K562 (cell line): ENCODE measurements at regions not wholly inside any gene's neighbourhood (a gene's known extent, or its start where the extent isn't known, plus 50 kb on each side); places are given as distances from the start of the nearest gene placed in this dataset.

Experiments
- ATAC-seq: fragments of 200-7000 bp; cut with Tn5 transposase; 3 replicates; pipeline ENCODE4 v1.9.1; 2020; ENCODE audit warnings: moderate library complexity
- BruUV-seq: library from RNA; stranded (reverse); fragments of 400-500 nt; replicated peaks from 2 replicates; lab custom pipeline; 2021; lab: Mats Ljungman, UMichigan
- CTCF ChIA-PET: fragments of 300-600 bp; formaldehyde crosslinking; extraction: SDS; loops from one replicate; lab custom pipeline; 2021; ENCODE audit warnings: low intra/inter-chr PET ratio; lab: Yijun Ruan, JAX
- POLR2A ChIA-PET: fragments of 300-600, 350-650 bp; sonication (Branson Sonifier 250); formaldehyde crosslinking; extraction: SDS; loops from one replicate; lab custom pipeline; 2021; ENCODE audit warnings: antibody characterized with exemption, inconsistent platforms; lab: Yijun Ruan, JAX
- DNase-seq, 4 experiments: peaks; one replicate each; pipeline versions ENCODE4 v3.0.0 to v3.0.0-alpha.2; 2011 to 2018; ENCODE audit warnings: low spot score in 3 of 4, mixed read lengths in 3 of 4; ENCODE audit errors: extremely low read depth in 1 of 4
- FAIRE-seq: peaks from 2 replicates; lab custom pipeline; 2011; peaks lifted over from hg19 to GRCh38; lab: Jason Lieb, UNC
- H2AFZ ChIP-seq: 2 replicates; pipeline ENCODE4 v1.6.0; 2011; ENCODE audit warnings: low read depth, low read length, control low read depth, inconsistent platforms
- H3K27ac ChIP-seq: fragments of 200-600 bp; 3 replicates; pipeline ENCODE4 v1.8.0; 2011; ENCODE audit warnings: low read depth, mild to moderate bottlenecking, control low read depth, inconsistent platforms, low read length, moderate library complexity, mixed read lengths; ENCODE audit errors: extremely low read depth
- H3K27me3 ChIP-seq, 2 experiments: fragments of 300-600 bp in 1 of 2; 2 replicates in 1 of 2; 3 replicates in 1 of 2; pipeline versions ENCODE4 v1.6.0 to v1.8.0; 2011; ENCODE audit warnings: inconsistent platforms in 2 of 2, low read length in 2 of 2, mild to moderate bottlenecking in 1 of 2, mixed read lengths in 1 of 2, moderate library complexity in 1 of 2; ENCODE audit not compliant: control insufficient read depth in 2 of 2, insufficient read depth in 2 of 2
- H3K36me3 ChIP-seq: fragments of 300-600 bp; 3 replicates; pipeline ENCODE4 v1.8.0; 2011; ENCODE audit warnings: mild to moderate bottlenecking, low read length, inconsistent platforms; ENCODE audit not compliant: control insufficient read depth, insufficient read depth
- H3K4me1 ChIP-seq, 2 experiments: fragments of 200-600 bp in 1 of 2; replicated peaks in 1 of 2; 2 replicates in 1 of 2; 3 replicates in 1 of 2; pipeline versions ENCODE4 v1.5.1 to v1.8.0; 2011; ENCODE audit warnings: inconsistent platforms in 2 of 2, low read length in 2 of 2, mild to moderate bottlenecking in 1 of 2, mixed read lengths in 1 of 2, moderate library complexity in 1 of 2; ENCODE audit not compliant: control insufficient read depth in 2 of 2, insufficient read depth in 2 of 2
- H3K4me2 ChIP-seq: 2 replicates; pipeline ENCODE4 v1.6.1; 2011; ENCODE audit warnings: low read length, control low read depth, inconsistent platforms, mixed read lengths; ENCODE audit not compliant: insufficient read depth
- H3K4me3 ChIP-seq: fragments of 200-600 bp; sonication (generic), shearing (Covaris generic); 2 replicates; pipeline ENCODE4 v1.5.1; 2016; ENCODE audit warnings: control low read depth, inconsistent platforms
- H3K79me2 ChIP-seq: fragments of 200-600 bp; 3 replicates; pipeline ENCODE4 v1.8.0; 2011; ENCODE audit warnings: low read length, inconsistent platforms; ENCODE audit not compliant: control insufficient read depth, insufficient read depth
- H3K9ac ChIP-seq, 2 experiments: 2 replicates each; pipeline versions ENCODE4 v1.6.0 to v1.6.1; 2011; ENCODE audit warnings: low read depth in 2 of 2, low read length in 2 of 2, control low read depth in 1 of 2, inconsistent platforms in 1 of 2, mild to moderate bottlenecking in 1 of 2, mixed read lengths in 1 of 2; ENCODE audit not compliant: insufficient read depth in 1 of 2
- H3K9me1 ChIP-seq: one replicate; pipeline ENCODE4 v1.6.0; 2011; ENCODE audit warnings: inconsistent platforms, mild to moderate bottlenecking, low read length, moderate library complexity; ENCODE audit not compliant: control insufficient read depth, insufficient read depth
- H3K9me3 ChIP-seq: replicated peaks from 2 replicates; pipeline ENCODE4 v1.5.1; 2011; ENCODE audit warnings: low read depth, low read length, inconsistent platforms; ENCODE audit not compliant: control insufficient read depth, insufficient read depth
- H4K20me1 ChIP-seq: replicated peaks from 2 replicates; pipeline ENCODE4 v1.6.1; 2011; ENCODE audit warnings: low read length, inconsistent platforms, mixed read lengths; ENCODE audit not compliant: control insufficient read depth, insufficient read depth
- CXXC5 ChIP-seq: fragments of 250-450 bp; sonication (Bioruptor Pico); IDR thresholded peaks from 2 replicates; pipeline ENCODE4 v1.8.0; 2022; ENCODE audit warnings: inconsistent platforms, mild to moderate bottlenecking, moderate library complexity
- KAT2B ChIP-seq: IDR thresholded peaks from one replicate; pipeline ENCODE4 v1.6.1; 2012; ENCODE audit warnings: low read depth, mild to moderate bottlenecking, control low read depth, inconsistent platforms, low read length, moderate library complexity
- RBM34 ChIP-seq: fragments of 200-400 bp; formaldehyde crosslinking; IDR thresholded peaks from 2 replicates; pipeline ENCODE4 v1.6.1; 2018; ENCODE audit warnings: low read length, borderline replicate concordance; ENCODE audit not compliant: insufficient read depth
- SPI1 ChIP-seq: IDR thresholded peaks from 2 replicates; pipeline ENCODE4 v1.6.1; 2011; ENCODE audit warnings: low read depth, low read length, control low read depth, borderline replicate concordance
- TARDBP ChIP-seq: fragments of 450-650 bp; IDR thresholded peaks from 2 replicates; pipeline ENCODE4 v1.6.1; 2016
- ZNF408 ChIP-seq: fragments of 250-450 bp; sonication (Bioruptor Pico); IDR thresholded peaks from 2 replicates; pipeline ENCODE4 v1.4.0; 2020; ENCODE audit warnings: low read depth, mild to moderate bottlenecking, moderate library complexity
- WGBS: fragments of 100-300 bp; shearing (Covaris generic); methylation state at CpG from one replicate; pipeline ENCODE4 v1.1.6; 2016; ENCODE audit warnings: low coverage, mixed read lengths; ENCODE audit not compliant: insufficient coverage; ENCODE audit errors: missing lambda C conversion rate; 5-methylcytosine and 5-hydroxymethylcytosine counted together
- in situ Hi-C: fragments of 300-500 bp; cut with MboI; formaldehyde crosslinking; loops from 4 replicates; pipeline ENCODE4 v1.15.0; 2018; ENCODE audit warnings: inconsistent platforms, mixed read lengths
- intact Hi-C: fragments of 100-400 bp; cut with micrococcal nuclease; formaldehyde crosslinking; loops from 2 replicates; pipeline ENCODE4 v1.14.2; 2022

- Histone ChIP-seq H3K4me1 (no peaks in the 10 kb centered on the region), H2AFZ (no peak overlapping the region), H3K36me3 (no peaks in the 10 kb centered on the region), H4K20me1 (no peaks in the 10 kb centered on the region), H3K9ac (no peak overlapping the region), H3K4me3 (no peak overlapping the region), H3K9me3 (no peaks in the 10 kb centered on the region), H3K79me2 (no peaks in the 10 kb centered on the region), H3K27me3 (no peaks in the 10 kb centered on the region), H3K9me1 (no peaks in the 10 kb centered on the region), H3K4me2 (no peak overlapping the region), H3K27ac (no peak overlapping the region)
- ATAC-seq (no peak), FAIRE-seq (no peak), DNase-seq (no peak)
- ChIA-PET CTCF (no interaction called here), POLR2A (no interaction called here)
- in situ Hi-C loops (no loop called here), intact Hi-C loops (no loop called here)
- no TSS peak for BruUV-seq
- TF ChIP-seq KAT2B (no peak), RBM34 (no peak), SPI1 (no peak), TARDBP (no peak)
- 5% methylated on average over 2 of the region's 2 CpGs for WGBS
Observed at GRCh38 chr18:40124107-40124506, 1830.9 kb upstream of the PIK3C3 start.

GRCh38 chr18:40120796-40121391 is 1834.1 kb upstream of the PIK3C3 start:
- H3K4me3 ChIP-seq = no peak overlapping the region
- H3K4me1 ChIP-seq = no peaks in the 10 kb centered on the region
- H3K9ac ChIP-seq = no peak overlapping the region
- TF ChIP-seq ZNF408 = no peak
- TF ChIP-seq CXXC5 = no peak
- H3K36me3 ChIP-seq = no peaks in the 10 kb centered on the region
- intact Hi-C loops (no loop called here), in situ Hi-C loops (no loop called here)
- no peak for DNase-seq
- H2AFZ ChIP-seq = no peak overlapping the region
- BruUV-seq = no TSS peak
- H4K20me1 ChIP-seq = no peaks in the 10 kb centered on the region
- no peaks in the 10 kb centered on the region for H3K27me3 ChIP-seq
- H3K27ac ChIP-seq = no peak overlapping the region
- ChIA-PET CTCF (no interaction called here), POLR2A (no interaction called here)
- H3K9me1 ChIP-seq = no peaks in the 10 kb centered on the region
- H3K9me3 ChIP-seq = no peaks in the 10 kb centered on the region
- no peak overlapping the region for H3K4me2 ChIP-seq
- no peak for FAIRE-seq
- ATAC-seq = no peak
- 0% methylated on average over 2 of the region's 2 CpGs for WGBS
- no peaks in the 10 kb centered on the region for H3K79me2 ChIP-seq
